Muscle layer of colon (tissue), 2 donors: ENCODE measurements at regions not wholly inside any gene's neighbourhood (a gene's known extent, or its start where the extent isn't known, plus 50 kb on each side); places are given as distances from the start of the nearest gene placed in this dataset.

ENCODE experiments used
- H3K27ac ChIP-seq: one replicate; pipeline ENCODE4 v1.7.0; 2013; ENCODE audit warnings: low read depth, mild to moderate bottlenecking, low read length, moderate library complexity
- H3K27me3 ChIP-seq, 2 donors: one replicate each; pipeline ENCODE4 v1.7.0; 2013; ENCODE audit warnings: low read length in 2 of 2, mild to moderate bottlenecking in 2 of 2; ENCODE audit not compliant: insufficient read depth in 2 of 2, control insufficient read depth in 1 of 2
- H3K36me3 ChIP-seq: one replicate; pipeline ENCODE4 v1.7.0; 2013; ENCODE audit warnings: mild to moderate bottlenecking, low read length; ENCODE audit not compliant: insufficient read depth
- H3K4me1 ChIP-seq: one replicate; pipeline ENCODE4 v1.7.0; 2013; ENCODE audit warnings: mild to moderate bottlenecking, low read length; ENCODE audit not compliant: insufficient read depth
- H3K4me3 ChIP-seq, 2 donors: one replicate each; pipeline ENCODE4 v1.7.0; 2013; ENCODE audit warnings: low read length in 2 of 2, low read depth in 1 of 2, mild to moderate bottlenecking in 1 of 2, moderate library complexity in 1 of 2
- H3K9ac ChIP-seq: one replicate; pipeline ENCODE4 v1.7.0; 2013; ENCODE audit warnings: low read length
- H3K9me3 ChIP-seq: one replicate; pipeline ENCODE4 v1.7.0; 2013; ENCODE audit warnings: mild to moderate bottlenecking, low read length
- donor health status: abdominal sarcoma.
- donor health status: Adenocarcinoma of cecum.

GRCh38 chr18:44123743-44124142 is 556.9 kb upstream of the SETBP1 start:
- Histone ChIP-seq H3K4me3 (no peak overlapping the region), H3K9me3 (no peaks in the 10 kb centered on the region), H3K27ac (no peak overlapping the region), H3K9ac (no peak overlapping the region), H3K36me3 (no peaks in the 10 kb centered on the region), H3K4me1 (peaks cover 4% of the 10 kb centered on the region), H3K27me3 (no peaks in the 10 kb centered on the region)

- H3K27me3 ChIP-seq, result no peaks in the 10 kb centered on the region
- H3K9me3 ChIP-seq, result no peaks in the 10 kb centered on the region
- H3K4me1 ChIP-seq, result peaks cover 4% of the 10 kb centered on the region
- no peak overlapping the region for H3K4me3 ChIP-seq
- H3K9ac ChIP-seq, result no peak overlapping the region
- no peaks in the 10 kb centered on the region for H3K36me3 ChIP-seq
- no peak overlapping the region for H3K27ac ChIP-seq
These were observed 555.2 kb upstream of the SETBP1 start for GRCh38 chr18:44125446-44125845.

DNA sequence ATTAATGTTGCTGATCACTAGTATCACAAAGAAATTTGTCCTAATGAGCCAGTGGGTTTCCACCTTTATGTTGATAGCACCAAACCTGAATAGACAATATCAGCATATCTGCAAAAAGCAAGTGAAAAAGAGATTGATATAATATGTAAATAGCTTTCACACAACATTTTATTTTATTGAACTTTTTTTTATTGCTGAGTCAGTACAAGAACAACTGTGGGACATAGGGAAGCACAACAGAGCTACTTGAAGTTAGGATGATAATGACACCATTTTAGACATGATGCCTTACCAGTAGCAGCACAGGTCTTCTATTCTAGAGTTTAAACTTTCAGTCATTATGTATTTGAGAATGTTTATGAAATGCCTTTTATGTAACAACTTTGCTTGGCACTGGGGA is 554.1 kb upstream of the SETBP1 start:
- peaks cover 4% of the 10 kb centered on the region for H3K4me1 ChIP-seq
- H3K9ac ChIP-seq, result no peak overlapping the region
- H3K4me3 ChIP-seq, result no peak overlapping the region
- no peaks in the 10 kb centered on the region for H3K9me3 ChIP-seq
- no peak overlapping the region for H3K27ac ChIP-seq
- H3K27me3 ChIP-seq, result no peaks in the 10 kb centered on the region
- no peaks in the 10 kb centered on the region for H3K36me3 ChIP-seq

GRCh38 chr18:44128365-44128764 is 552.3 kb upstream of the SETBP1 start:
- Histone ChIP-seq H3K27me3 (no peaks in the 10 kb centered on the region), H3K9ac (no peak overlapping the region), H3K36me3 (no peaks in the 10 kb centered on the region), H3K4me3 (no peak overlapping the region), H3K9me3 (no peaks in the 10 kb centered on the region), H3K27ac (no peak overlapping the region), H3K4me1 (peaks cover under 1% of the 10 kb centered on the region)

GRCh38 chr18:44130376-44130942 is 550.2 kb upstream of the SETBP1 start:
- no peaks in the 10 kb centered on the region for H3K4me1 ChIP-seq

DNA sequence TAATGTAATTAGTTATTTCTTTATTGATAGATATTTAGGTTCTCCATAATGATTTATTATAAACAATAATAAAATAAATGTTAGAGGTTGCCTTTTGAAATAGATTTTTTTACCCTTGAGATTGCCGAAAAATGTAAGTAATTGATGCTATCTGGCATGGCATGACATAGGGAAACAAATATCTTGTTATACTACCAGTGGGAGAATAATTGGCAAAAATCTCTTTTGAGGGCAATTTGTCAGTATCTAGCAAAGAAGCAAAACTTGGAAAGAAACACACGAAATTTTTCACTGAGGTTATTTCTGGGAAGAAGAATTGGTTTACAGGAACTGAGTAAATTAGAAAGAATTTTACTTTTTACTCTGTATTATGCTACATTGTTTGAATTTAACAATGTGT is 547.2 kb upstream of the SETBP1 start:
- Histone ChIP-seq H3K4me1 (no peaks in the 10 kb centered on the region), H3K36me3 (no peaks in the 10 kb centered on the region), H3K9ac (no peak overlapping the region), H3K27me3 (no peaks in the 10 kb centered on the region), H3K27ac (no peak overlapping the region), H3K9me3 (no peaks in the 10 kb centered on the region), H3K4me3 (no peak overlapping the region)

More at GRCh38 chr18:44130376-44130942, 550.2 kb upstream of the SETBP1 start:
- Histone ChIP-seq H3K27me3 (no peaks in the 10 kb centered on the region), H3K9me3 (no peaks in the 10 kb centered on the region), H3K36me3 (no peaks in the 10 kb centered on the region), H3K9ac (no peak overlapping the region), H3K4me3 (no peak overlapping the region), H3K27ac (no peak overlapping the region)

GRCh38 chr18:44134447-44134846 is 546.2 kb upstream of the SETBP1 start:
- no peak overlapping the region for H3K27ac ChIP-seq
- no peaks in the 10 kb centered on the region for H3K4me1 ChIP-seq
- no peak overlapping the region for H3K4me3 ChIP-seq
- H3K9me3 ChIP-seq, result no peaks in the 10 kb centered on the region
- no peak overlapping the region for H3K9ac ChIP-seq
- H3K27me3 ChIP-seq, result no peaks in the 10 kb centered on the region
- H3K36me3 ChIP-seq, result no peaks in the 10 kb centered on the region

DNA sequence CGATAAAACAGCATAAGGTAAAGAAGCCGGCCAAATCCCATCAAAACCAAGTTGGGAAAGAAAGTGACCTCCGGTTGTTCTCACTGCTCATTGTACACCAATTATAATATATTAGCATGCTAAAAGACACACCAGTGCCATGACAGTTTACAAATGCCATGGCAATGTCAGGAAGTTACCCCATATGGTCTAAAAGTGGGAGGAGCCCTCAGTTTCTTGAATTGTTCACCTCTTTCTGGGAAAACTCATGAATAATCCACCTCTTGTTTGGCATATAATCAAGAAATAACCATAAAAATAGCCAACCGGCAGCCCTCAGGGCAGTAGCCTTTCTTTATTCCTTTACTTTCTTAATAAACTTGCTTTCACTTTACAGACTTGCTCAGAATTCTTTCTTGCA is 544.9 kb upstream of the SETBP1 start:
- Histone ChIP-seq H3K27ac (no peak overlapping the region), H3K4me1 (no peaks in the 10 kb centered on the region), H3K9me3 (no peaks in the 10 kb centered on the region), H3K36me3 (no peaks in the 10 kb centered on the region), H3K27me3 (no peaks in the 10 kb centered on the region), H3K4me3 (no peak overlapping the region), H3K9ac (no peak overlapping the region)

DNA sequence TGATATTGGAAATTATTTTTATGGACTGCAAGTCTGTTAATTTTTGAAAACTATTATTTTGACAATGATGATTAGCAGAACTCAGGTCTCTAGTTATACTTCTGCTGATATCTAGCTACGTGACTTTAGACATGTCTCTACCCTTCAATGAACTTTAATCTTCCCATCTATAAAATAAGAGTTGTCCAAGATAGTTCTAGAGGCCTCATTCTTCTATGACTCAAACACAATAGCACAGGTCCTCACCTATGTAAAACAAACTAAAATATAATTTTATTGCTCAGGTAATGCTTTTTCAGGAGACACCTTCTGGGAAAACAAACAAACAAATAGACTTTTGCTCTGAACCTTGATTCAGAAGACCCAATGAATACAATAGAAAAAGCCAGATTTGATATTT is 544.4 kb upstream of the SETBP1 start:
- H3K4me1 ChIP-seq, result no peaks in the 10 kb centered on the region
- H3K27ac ChIP-seq, result no peak overlapping the region
- H3K9me3 ChIP-seq, result no peaks in the 10 kb centered on the region
- no peak overlapping the region for H3K9ac ChIP-seq
- no peak overlapping the region for H3K4me3 ChIP-seq
- no peaks in the 10 kb centered on the region for H3K27me3 ChIP-seq
- no peaks in the 10 kb centered on the region for H3K36me3 ChIP-seq

- H3K4me3 ChIP-seq, result no peak overlapping the region
- no peak overlapping the region for H3K9ac ChIP-seq
- H3K9me3 ChIP-seq, result no peaks in the 10 kb centered on the region
- H3K4me1 ChIP-seq, result no peaks in the 10 kb centered on the region
- H3K27ac ChIP-seq, result no peak overlapping the region
- no peaks in the 10 kb centered on the region for H3K36me3 ChIP-seq
- no peaks in the 10 kb centered on the region for H3K27me3 ChIP-seq
These were observed 537.6 kb upstream of the SETBP1 start for GRCh38 chr18:44143072-44143471.

- Histone ChIP-seq H3K9me3 (no peaks in the 10 kb centered on the region), H3K4me3 (no peak overlapping the region), H3K9ac (no peak overlapping the region), H3K27me3 (no peaks in the 10 kb centered on the region), H3K27ac (no peak overlapping the region), H3K36me3 (no peaks in the 10 kb centered on the region), H3K4me1 (no peaks in the 10 kb centered on the region)
These were observed 531.0 kb upstream of the SETBP1 start for GRCh38 chr18:44149706-44150105.

GRCh38 chr18:44153981-44154380 is 526.7 kb upstream of the SETBP1 start:
- Histone ChIP-seq H3K27me3 (no peaks in the 10 kb centered on the region), H3K9ac (no peak overlapping the region), H3K4me1 (no peaks in the 10 kb centered on the region), H3K36me3 (no peaks in the 10 kb centered on the region), H3K4me3 (no peak overlapping the region), H3K9me3 (no peaks in the 10 kb centered on the region), H3K27ac (no peak overlapping the region)
